Panc1 (cell line): ENCODE measurements at regions not wholly inside any gene's neighbourhood (a gene's known extent, or its start where the extent isn't known, plus 50 kb on each side); places are given as distances from the start of the nearest gene placed in this dataset.

Experiments used
- POLR2AphosphoS5 ChIP-seq: IDR thresholded peaks from 2 replicates; pipeline ENCODE4 v1.6.1; 2012; ENCODE audit warnings: mild to moderate bottlenecking, low read depth, low read length, moderate library complexity
- SIN3A ChIP-seq: IDR thresholded peaks from 2 replicates; pipeline ENCODE4 v1.6.1; 2012; ENCODE audit warnings: low read depth, mild to moderate bottlenecking, low read length, moderate library complexity, borderline replicate concordance; ENCODE audit not compliant: insufficient read depth
- TF ChIP-seq, protein P1 (sequence below): fragments of 450-650 bp; IDR thresholded peaks from 2 replicates; pipeline ENCODE4 v1.5.1; 2017; ENCODE audit warnings: mild to moderate bottlenecking
- TF ChIP-seq, protein P2 (sequence below), 2 experiments: IDR thresholded peaks; 2 replicates each; pipeline ENCODE4 v1.6.1; 2011 to 2012; ENCODE audit warnings: low read depth in 2 of 2, control low read depth in 1 of 2, low read length in 1 of 2, mild to moderate bottlenecking in 1 of 2, moderate library complexity in 1 of 2; ENCODE audit not compliant: insufficient read depth in 1 of 2

DNA sequence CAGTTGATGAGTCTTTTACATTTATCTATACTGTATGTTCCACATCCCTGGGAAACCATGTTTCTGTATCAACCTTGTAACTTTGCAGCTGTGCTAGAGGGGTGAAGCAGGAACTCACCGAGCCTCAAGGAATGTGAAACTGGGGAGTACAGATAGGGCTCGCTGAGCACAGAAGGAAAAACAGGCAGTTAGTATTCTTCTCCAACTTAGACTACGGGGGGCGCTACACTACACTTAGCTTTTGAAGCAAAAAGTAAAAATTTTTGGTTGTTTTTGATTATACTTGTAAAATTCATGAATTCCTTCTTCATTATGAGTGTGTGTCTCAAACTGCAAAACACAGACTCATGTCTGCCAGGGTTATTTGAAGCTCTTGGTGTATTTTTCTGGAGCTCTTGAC is 132.7 kb upstream of the RGMA start:
- no peak for TF ChIP-seq POLR2AphosphoS5
- TF ChIP-seq, protein P1, sequence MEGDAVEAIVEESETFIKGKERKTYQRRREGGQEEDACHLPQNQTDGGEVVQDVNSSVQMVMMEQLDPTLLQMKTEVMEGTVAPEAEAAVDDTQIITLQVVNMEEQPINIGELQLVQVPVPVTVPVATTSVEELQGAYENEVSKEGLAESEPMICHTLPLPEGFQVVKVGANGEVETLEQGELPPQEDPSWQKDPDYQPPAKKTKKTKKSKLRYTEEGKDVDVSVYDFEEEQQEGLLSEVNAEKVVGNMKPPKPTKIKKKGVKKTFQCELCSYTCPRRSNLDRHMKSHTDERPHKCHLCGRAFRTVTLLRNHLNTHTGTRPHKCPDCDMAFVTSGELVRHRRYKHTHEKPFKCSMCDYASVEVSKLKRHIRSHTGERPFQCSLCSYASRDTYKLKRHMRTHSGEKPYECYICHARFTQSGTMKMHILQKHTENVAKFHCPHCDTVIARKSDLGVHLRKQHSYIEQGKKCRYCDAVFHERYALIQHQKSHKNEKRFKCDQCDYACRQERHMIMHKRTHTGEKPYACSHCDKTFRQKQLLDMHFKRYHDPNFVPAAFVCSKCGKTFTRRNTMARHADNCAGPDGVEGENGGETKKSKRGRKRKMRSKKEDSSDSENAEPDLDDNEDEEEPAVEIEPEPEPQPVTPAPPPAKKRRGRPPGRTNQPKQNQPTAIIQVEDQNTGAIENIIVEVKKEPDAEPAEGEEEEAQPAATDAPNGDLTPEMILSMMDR: no peak
- TF ChIP-seq, protein P2, sequence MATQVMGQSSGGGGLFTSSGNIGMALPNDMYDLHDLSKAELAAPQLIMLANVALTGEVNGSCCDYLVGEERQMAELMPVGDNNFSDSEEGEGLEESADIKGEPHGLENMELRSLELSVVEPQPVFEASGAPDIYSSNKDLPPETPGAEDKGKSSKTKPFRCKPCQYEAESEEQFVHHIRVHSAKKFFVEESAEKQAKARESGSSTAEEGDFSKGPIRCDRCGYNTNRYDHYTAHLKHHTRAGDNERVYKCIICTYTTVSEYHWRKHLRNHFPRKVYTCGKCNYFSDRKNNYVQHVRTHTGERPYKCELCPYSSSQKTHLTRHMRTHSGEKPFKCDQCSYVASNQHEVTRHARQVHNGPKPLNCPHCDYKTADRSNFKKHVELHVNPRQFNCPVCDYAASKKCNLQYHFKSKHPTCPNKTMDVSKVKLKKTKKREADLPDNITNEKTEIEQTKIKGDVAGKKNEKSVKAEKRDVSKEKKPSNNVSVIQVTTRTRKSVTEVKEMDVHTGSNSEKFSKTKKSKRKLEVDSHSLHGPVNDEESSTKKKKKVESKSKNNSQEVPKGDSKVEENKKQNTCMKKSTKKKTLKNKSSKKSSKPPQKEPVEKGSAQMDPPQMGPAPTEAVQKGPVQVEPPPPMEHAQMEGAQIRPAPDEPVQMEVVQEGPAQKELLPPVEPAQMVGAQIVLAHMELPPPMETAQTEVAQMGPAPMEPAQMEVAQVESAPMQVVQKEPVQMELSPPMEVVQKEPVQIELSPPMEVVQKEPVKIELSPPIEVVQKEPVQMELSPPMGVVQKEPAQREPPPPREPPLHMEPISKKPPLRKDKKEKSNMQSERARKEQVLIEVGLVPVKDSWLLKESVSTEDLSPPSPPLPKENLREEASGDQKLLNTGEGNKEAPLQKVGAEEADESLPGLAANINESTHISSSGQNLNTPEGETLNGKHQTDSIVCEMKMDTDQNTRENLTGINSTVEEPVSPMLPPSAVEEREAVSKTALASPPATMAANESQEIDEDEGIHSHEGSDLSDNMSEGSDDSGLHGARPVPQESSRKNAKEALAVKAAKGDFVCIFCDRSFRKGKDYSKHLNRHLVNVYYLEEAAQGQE (IDR thresholded peaks at IDR 0.05; ENCODE audit: insufficient read depth in 1 of 2, low read depth in 2 of 2, low read length in 1 of 2): no peak
- no peak for TF ChIP-seq SIN3A
